HG03135 (cell line): ENCODE measurements at regions not wholly inside any gene's neighbourhood (a gene's known extent, or its start where the extent isn't known, plus 50 kb on each side); places are given as distances from the start of the nearest gene placed in this dataset.

Source experiments
- ATAC-seq: cut with Tn5 transposase; IDR thresholded peaks from one replicate; pipeline ENCODE4 v1.9.1; 2021; ENCODE audit warnings: mild to moderate bottlenecking, moderate library complexity; ENCODE audit not compliant: unreplicated experiment

DNA sequence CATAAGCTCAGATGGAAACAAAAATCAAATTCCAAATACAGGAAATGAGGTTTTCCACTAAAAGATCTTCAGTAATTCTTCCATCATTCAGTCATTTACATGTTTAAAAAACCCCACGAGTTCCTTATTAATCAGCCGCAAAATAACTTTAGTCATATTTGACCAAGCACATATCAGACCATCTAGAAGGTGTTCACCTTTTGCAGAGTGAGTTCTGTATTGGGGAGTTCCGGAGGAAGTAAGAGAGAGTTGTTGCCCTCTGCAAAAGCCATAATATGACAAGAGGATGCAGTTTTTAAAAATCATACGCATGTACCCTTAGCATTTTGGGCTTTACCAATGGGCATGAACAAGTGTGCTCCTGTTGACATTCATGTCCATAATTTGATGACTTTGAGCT, 61.6 kb downstream of the CCR1 start:
- ATAC-seq, result no peak

DNA sequence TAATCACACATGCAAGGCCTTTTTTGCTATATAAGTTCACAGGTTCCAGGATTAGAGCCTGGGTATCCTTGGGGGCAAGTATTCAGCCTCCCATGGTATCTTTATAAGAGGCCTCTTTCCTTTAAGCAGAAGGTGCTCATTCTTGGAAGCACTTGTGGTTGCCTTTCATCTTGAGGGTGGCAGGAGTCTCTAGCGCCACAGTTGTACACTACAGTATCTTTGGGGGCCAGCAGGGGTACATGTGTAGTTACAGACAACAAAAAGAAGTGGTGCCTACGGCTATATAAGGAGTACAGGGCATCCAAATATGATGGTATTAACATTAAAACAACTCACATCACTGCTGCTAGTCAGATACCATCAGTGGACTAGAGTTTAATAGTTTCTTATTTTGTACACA, 62.1 kb downstream of the CCR1 start:
- no peak for ATAC-seq

DNA sequence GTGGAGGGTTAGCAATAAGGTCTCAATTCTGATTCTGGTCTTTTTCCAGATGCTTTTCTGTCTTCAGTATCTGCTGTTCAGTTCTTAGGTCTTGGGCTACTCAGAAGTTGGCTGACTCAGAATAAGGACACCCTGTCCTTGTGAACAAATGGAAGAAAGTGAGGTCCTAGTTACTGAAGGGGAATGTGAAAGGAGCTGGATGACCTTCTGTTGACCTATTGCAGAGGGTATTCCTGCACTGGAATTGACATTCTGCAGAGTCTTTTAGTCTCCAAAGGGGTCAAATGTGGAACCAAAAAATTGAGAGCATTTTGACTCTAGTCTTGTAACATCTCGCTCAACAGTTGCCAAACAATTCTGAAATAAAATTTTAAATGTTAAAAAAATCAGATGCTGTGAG, 63.0 kb downstream of the CCR1 start:
- no peak for ATAC-seq

DNA sequence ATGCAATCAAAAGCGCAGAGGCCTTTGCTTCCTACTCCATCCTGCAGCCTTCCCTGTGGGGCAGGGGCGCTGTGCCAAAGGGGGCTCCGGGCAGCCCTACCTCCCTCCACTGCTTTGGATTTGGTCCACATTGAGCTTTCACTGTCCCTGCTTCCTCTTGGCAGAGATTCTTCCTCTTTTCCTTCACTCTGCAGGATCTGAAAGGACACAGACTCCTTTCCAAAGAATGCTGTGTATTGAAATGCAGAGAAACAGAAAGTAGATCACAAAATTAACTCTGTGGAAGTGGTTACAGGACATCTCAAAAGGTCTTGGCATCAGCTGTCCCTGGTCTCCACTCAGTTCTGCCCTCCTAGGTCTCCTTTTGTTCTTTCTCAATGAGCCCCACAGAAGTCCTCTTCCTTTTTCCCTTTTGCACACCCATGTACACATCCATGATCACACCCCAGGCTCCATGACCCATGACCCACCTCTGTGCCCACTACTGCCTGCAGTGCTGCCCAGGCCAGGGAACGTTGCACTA, 64.1 kb downstream of the CCR1 start:
- ATAC-seq, result no peak

DNA sequence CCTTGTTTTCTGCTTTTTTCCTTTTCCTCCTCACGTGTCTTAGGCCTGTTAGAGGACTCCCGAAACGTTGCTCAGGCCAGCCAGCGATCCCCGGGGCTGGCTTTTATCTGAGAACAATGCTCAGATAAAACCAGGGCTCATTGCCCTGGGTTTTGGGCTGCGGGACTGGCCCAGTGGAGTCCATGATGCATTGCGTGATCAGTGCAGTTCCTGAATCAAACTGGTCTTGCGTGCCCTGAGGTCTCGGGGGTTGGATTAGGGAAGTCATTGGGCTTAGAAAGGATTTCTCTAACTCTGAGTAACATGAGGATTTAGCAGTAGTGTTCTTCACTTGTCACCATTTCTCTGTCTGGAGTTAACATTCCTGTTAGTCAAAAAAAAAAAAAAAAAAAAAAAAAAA, 66.3 kb downstream of the CCR1 start:
- ATAC-seq, result no peak

DNA sequence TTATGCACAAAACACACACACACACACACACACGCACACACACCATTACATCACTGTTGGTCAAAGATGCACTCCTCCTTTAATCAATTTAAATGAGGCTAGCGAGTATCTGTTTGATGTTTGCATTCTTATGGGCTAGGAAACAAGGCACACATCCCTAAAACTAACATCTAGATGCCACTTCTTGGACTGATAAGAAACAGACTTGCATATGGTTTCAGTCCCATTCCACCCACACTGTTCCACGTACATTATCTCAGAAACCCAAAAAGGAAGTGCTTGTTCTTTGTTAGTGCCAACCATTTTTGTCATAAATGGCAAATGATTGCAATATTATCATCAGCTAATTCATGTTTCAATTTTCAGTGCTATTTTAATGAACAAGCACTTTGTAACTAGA, 69.5 kb downstream of the CCR1 start:
- ATAC-seq, result no peak

DNA sequence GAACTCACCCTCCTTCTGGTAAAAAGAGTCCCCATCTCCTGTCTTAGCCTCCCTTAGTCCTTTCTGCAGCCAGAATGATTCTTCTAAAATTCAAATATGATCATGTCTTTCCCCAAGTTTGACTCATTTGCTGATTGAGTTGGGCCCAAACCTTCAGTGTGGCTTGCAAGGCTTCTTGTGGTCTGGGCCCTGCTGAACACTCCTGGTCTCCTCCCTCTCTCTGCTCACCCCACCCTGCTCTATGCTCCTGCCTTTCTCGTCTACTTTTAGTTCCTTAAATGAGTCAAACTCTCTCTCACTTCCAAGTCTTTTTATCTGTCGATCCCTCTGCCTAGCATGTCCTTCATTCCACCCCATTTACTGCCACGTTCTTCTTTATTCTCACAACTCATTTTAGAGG, 72.6 kb downstream of the CCR1 start:
- no peak for ATAC-seq

DNA sequence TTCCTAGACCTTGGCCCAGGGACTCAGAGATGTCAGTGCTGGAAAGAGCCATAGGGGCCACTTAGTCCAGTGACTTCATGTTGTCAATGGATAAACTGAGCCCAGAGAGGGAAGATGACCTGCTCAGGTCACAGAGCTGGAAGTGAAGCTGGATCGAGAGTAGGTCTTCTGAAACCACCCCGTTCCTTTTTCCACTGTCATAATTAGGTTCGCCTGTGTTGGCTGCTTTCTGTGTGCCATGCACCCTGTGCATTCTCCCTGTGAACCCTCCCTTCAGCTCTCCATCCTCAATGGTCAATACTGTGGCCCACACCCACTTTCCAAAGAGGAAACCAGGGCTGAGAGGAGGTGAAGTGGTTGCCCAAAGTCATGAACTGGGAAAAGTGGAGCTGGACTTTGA, 74.8 kb downstream of the CCR1 start:
- ATAC-seq, result no peak

DNA sequence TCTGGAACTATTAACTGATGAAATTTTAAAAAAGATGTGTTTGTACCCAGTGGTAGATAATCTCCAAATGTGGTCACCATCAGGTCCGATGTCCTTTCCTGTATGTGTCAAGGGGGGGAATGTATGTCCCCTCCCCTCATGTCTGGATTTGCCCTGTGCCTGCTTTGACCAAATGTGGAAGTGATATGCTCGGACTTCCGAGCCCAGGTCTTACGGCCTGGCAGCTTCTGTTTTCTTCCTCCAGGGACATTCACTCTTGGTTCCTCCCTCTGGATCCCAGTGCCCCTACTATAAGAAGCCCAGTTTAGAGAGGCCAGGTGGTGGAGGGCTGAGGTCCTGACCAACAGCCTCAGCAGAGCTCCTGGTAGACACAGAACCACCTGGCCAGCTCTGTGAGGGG, 75.5 kb downstream of the CCR1 start:
- ATAC-seq, result no peak

DNA sequence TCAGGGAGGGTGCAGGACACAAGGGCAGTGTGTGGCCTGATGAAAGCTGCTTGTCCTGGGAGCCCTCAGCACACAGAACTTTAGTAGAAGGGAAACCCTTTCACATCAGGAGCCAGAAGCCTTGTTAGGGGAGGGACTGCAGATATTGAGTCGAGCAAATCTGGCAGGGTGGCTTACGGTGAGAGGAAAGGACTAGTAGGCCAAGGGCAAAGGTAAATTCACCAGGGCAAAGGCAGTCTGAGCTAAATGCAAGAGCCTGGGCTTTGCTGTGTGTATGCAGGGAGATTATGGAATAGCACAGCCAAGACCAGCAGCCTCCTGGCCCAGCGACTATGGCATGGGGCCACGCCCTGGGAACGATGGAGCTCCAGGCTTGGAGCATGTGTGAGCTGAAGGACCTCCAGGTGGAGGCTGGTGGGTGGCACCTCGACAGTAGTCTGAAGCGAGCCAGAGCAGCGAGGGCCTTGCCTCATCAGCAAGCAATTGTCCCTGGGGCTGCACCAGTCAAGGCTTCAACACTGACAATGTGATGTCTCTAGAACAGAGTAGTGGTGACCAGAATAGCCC, 76.1 kb downstream of the CCR1 start:
- ATAC-seq, result no peak

DNA sequence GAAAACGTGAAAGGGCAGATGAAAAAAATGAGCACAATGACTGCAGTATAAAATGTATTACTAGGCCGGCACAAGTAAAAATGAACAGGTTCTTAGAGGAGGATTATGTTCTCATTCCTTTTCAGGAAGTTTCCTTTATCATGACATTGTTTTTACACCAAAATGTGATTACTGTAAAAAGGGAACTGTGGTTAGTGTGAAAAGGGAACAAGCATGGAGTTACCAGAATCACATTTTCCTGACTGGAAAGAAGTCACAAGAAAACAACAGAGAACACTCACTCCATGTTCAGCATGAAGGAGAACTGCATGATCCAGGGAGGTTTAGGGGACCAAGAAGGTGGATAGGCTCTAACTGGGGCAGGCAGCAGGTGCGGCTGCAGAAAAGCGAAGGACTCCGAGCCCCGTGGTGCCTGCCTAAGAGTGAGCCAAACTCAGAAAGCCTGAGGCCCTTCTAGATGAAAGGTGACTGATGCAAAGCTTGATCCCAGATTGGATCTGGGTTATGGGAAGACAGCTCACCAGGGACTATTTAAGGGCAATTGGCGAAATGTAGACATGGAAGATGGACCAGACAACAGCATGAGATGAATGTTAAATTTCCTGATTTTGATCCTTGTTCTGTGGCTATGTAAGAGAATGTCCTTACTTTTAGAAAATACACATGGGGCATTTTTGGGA, 77.3 kb downstream of the CCR1 start:
- ATAC-seq, result no peak

DNA sequence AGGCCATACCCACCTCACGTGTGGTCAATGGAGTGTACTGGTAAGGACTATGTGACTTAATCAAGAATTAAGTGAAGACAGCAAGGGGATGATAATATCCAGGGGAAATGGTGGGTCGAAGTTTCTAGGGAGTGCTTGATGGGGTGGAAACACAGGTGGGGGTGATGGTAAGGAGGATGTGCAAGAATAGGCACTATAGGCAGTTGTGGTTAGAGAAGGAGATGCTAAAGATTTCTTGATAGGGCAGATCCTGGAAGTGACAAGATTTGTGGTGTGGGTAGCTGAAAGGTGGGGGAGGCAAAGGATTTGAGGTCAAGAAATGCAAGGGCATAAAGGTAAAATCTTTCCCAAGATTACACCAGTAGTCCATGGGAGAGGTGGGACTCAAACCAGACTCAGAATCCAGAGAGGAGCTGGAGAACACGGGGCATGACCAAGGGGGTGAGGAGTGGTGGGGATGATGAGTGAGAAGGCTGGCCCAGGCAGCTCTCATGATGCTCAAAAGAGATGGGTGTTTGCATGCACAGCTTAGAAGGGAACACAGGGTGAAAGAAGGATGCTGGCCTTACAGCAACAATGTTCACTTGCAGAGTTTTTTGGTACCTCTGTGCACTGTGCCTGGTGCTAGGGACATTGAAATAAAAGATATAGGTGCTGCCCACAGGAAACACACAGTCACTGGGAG, 78.4 kb downstream of the CCR1 start:
- ATAC-seq, result no peak

DNA sequence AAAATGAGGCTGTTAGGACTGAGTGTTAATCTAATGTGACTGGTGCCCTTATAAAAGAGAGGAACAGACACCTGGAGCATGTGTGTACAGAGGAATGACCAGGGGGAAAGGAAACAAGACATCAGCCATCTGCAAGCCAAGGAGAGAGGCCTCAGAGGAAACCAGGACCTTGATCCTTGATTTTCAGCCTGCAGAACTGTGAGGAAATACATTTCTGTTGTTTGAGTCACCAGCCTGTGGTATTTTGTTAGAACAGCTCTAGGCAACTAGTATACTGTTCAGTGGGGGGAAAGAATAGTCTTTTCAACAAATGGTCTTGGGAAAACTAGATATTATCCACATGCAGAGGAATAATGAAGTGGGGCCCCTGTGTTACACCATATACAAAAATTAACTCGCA, 80.6 kb downstream of the CCR1 start:
- ATAC-seq, result no peak

DNA sequence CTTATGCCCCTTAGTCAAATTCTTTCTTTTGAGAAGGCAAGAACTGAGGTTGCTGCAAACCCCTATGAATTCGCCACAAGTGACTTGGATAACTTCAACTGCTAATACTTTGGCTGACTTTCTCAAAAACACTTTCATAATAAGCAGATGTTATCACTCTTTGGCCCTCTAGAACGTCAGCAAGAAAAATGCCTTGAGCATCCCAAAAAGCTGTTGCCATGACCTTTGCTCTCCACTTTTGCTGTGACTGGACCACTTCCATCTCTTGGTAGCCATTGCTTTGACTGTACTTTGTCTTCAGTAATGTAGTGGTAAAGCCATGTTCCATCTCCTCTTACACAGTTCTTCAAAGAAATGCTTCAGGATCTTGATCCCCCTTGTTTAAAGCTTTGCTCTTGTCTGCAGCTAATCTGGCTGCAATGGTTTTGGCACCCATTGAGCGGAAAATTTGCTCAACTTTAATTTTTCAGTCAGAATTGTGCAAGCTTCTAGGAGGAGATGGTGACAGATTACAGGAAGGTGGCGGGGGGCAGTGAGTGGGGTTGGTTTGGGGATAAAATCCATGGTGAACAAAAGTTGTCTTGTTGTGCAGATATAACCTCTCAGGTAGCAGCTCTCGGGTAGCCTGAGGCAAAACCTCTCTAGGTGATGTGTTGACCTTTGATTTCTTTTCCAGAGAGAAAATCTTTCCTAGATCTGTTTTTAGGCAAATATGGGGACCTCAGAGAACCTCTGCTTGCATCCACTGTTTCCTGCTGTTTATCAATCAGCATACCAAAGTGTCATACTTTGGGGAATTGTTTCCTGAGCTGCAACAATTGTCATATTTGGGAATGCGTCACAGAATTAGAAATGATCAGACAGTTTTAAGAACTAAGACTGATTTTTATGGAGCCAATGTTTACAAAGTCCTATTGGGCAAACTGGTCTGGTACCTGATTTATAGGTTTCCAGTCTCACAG, 83.6 kb downstream of the CCR1 start:
- ATAC-seq, result no peak

DNA sequence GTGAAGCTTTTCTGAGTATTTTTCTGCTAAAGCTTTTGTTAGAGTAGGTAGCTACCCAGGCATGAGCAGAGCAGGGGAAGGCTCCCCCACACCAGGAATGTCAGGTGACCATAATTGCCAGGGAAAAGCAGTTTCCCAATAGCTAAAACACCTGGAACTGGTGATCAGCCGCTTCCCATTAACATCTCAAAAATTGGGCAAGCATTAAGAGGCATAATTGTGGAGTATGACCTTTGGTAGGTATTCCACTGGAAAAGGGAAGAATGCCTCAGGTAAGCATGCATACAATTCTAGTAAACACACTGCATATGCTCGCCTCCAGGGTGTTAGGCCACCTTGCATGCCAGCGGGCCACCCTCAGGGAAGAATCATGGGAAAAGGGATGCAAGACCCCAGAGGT, 84.5 kb downstream of the CCR1 start:
- no peak for ATAC-seq

DNA sequence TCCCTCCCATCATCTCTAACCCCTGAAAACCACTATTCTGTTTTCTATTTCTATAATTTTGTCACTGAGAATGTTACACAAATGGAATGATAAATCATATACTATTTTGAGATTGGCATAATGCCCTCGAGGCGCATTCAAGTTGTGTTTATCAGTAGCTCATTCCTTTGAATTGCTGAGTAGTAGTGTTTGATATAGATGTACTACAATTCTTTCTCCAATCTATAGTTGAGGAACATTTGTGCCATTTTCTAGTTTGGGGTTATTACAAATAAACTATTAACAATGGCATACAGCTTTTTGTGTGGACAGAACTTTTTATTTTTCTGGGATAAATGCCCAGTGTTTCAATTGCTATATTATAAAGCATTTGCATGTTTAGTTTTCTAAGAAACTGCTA, 86.0 kb downstream of the CCR1 start:
- no peak for ATAC-seq

DNA sequence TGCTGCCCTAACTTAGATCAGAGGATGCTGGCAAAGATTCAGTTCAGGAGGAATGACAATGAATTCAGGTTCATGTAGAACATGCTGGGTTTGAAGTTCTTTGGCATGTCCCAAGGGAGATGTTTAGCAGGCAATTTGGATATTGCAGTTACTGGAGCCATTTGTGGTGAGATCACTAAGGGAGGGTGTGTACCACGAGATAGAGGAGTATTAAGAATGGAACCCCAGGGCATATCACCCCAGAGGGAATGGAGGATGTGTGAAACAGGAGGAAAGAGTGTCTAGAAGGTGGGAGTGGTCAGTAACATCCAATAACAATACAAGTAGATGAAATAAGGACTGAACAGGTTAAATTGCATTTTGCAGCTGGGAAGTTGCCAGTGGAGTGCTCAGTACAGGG, 87.1 kb downstream of the CCR1 start:
- ATAC-seq, result no peak

DNA sequence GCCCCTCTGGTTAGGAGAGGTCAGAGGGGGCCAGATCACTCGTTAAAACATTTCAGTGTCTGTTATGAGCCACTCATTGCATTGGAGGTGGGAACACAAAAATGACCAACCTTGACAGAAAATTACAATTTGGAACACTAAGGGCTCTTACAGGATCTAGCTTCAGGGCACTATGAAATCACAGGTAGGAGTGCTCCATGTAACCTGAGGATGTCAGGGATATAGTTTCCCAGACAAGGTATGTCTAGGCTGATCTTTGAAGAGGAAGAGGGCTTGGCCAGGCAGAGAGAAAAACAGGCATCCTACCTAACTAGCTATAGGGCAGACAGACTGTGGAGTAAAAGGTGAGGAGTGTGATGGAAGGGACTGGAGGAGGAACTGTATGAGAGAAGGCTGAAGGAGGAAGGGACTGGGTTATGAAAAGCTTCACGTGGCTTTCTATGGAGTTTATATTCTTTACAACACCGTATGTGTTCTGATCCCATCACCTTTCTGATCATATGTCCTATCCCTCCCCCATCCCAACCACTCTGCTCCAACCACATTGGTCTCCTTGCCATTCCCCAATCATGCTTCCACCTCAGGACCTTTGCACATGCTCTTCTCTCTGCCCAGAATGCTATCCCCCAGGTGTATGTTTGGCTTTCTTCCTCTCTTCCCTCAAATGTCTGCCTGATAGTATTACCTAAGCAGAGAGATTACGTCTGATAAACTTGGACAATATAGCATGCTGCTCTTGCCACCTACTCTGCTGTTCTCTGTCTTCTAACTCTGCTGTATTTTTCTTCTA, 88.2 kb downstream of the CCR1 start:
- ATAC-seq, result no peak

DNA sequence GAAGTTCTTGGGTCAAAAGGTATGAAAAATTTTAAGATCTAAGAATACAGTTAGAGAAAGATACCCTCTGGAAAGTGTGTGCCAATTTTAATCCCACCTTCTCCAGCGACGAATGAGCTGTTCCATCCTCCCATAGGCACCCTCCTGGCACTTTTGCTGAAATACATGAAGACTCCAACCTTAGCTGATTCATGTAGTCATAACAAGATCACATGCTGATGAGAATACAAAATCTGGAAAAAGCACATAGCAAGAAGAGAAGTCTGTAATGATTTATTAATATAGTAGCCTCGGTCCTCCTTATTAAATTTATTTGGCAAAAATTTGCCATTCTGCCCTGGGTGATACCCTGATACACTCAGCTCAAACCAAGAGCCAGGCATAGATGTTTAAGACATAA, 88.9 kb downstream of the CCR1 start:
- no peak for ATAC-seq

DNA sequence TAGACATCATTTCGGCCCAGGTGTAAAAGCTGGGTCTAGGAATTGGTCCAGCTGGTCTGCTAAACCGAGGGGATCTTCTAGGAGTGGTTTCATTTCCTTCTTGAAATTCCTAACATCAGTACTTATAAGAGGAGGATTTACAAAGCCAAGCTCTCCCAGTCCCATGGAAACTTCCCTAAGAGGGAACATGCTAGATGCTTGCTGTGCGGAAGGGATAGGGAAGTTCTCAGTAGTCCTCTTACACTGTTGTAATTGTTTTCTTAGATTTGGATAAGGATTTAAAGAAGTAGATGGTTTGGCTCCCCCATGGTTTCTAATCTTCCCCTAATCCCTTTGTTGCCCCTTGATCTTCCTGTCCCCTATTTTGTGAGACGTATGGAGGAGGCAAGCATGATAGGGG, 89.7 kb upstream of the XCR1 start:
- ATAC-seq, result no peak
